BJ (cell line): ENCODE measurements at regions not wholly inside any gene's neighbourhood (a gene's known extent, or its start where the extent isn't known, plus 50 kb on each side); places are given as distances from the start of the nearest gene placed in this dataset.
"Not testable (repeated sequence)": the region's sequence is repeated elsewhere in the genome, so short reads cannot be mapped to it uniquely, and the experiment has no call there.

Source experiments
- CTCF ChIA-PET: fragments of 350-600 bp; formaldehyde crosslinking; extraction: SDS; loops from one replicate; lab custom pipeline; 2021; ENCODE audit warnings: antibody characterized with exemption, inconsistent platforms; lab: Yijun Ruan, JAX
- POLR2A ChIA-PET: fragments of 300-600 bp; sonication (Branson Sonifier 250); formaldehyde crosslinking; extraction: SDS; loops from one replicate; lab custom pipeline; 2021; ENCODE audit warnings: antibody characterized with exemption; lab: Charles Lee
- DNase-seq: peaks from one replicate; pipeline ENCODE4 v3.0.0-alpha.2; 2011; ENCODE audit warnings: low read depth
- H3K27me3 ChIP-seq: 2 replicates; pipeline ENCODE4 v1.6.0; 2011; ENCODE audit warnings: low read length; ENCODE audit not compliant: control insufficient read depth, insufficient read depth
- H3K36me3 ChIP-seq: 2 replicates; pipeline ENCODE4 v1.5.1; 2011; ENCODE audit warnings: low read length; ENCODE audit not compliant: control insufficient read depth, insufficient read depth
- H3K4me3 ChIP-seq: 2 replicates; pipeline ENCODE4 v1.5.1; 2011; ENCODE audit warnings: low read depth, mild to moderate bottlenecking, control low read depth, low read length
- TF ChIP-seq, protein P1 (sequence below): IDR thresholded peaks from 2 replicates; pipeline ENCODE4 v1.5.1; 2011; ENCODE audit warnings: low read depth, mild to moderate bottlenecking, control low read depth, inconsistent platforms, low read length, moderate library complexity; ENCODE audit not compliant: insufficient read depth

DNA sequence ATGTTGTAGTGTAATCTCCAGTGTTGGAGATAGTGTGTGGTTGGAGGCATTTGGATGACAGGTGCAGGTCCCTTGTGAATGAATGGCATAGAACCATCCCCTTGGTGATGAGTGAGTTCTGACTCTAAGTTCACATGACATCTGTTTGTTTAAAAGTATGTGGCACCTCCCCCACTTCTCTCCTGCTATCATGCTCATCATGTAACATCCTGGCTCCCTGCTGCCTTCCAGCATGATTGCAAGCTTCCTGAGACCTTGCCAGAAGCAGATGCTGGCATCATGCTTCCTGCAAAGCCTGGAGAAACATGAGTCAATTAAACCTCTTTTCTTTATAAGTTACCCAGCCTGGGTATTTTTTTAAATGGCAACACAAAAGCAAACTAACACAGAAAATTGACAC is 499.0 kb upstream of the SEMA3D start:
- POLR2A ChIA-PET: no interaction called here
- DNase-seq: no peak
- TF ChIP-seq, protein P1, sequence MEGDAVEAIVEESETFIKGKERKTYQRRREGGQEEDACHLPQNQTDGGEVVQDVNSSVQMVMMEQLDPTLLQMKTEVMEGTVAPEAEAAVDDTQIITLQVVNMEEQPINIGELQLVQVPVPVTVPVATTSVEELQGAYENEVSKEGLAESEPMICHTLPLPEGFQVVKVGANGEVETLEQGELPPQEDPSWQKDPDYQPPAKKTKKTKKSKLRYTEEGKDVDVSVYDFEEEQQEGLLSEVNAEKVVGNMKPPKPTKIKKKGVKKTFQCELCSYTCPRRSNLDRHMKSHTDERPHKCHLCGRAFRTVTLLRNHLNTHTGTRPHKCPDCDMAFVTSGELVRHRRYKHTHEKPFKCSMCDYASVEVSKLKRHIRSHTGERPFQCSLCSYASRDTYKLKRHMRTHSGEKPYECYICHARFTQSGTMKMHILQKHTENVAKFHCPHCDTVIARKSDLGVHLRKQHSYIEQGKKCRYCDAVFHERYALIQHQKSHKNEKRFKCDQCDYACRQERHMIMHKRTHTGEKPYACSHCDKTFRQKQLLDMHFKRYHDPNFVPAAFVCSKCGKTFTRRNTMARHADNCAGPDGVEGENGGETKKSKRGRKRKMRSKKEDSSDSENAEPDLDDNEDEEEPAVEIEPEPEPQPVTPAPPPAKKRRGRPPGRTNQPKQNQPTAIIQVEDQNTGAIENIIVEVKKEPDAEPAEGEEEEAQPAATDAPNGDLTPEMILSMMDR: no peak
- no peaks in the 10 kb centered on the region for H3K36me3 ChIP-seq
- CTCF ChIA-PET: no interaction called here
- no peaks in the 10 kb centered on the region for H3K27me3 ChIP-seq
- H3K4me3 ChIP-seq: no peak overlapping the region

DNA sequence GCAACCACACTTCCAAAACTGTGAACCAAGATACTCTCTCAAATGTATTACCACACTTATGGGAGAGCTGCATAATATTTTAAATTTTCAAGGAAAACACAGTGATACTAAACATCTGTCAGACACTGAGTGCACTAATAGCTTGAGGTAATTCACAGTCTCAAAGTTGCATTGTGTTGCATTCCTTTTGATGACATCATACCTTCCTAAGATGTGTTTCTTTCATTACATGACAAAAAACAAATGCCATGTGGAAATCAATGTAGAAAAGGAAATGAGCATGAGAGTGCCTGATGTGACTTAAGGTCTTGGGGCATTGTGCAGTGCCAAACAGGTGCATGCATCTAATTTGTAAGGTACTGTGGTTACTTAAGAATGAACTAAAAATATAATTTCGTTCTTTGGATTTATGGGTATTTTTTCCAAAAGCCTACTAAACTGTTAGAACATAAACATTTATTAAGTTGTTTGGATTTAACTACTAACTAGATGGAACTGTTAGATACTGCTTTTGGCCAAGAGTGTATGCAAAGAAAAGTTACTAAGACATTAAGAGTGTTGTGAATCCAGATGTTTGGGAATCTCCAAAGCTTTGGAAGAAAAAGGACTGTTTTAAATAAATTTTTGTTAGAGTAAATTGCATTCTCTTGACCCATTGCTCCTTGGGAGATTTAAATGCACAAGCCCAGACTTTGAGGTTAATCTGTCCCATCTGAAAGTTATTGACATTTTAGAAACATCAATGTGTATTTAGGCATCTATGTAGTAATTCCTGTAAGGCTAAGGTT is 496.2 kb upstream of the SEMA3D start:
- no peak for DNase-seq
- Histone ChIP-seq H3K27me3 (no peaks in the 10 kb centered on the region), H3K4me3 (no peak overlapping the region), H3K36me3 (no peaks in the 10 kb centered on the region)
- TF ChIP-seq, protein P1: no peak
- ChIA-PET CTCF (no interaction called here), POLR2A (no interaction called here)

DNA sequence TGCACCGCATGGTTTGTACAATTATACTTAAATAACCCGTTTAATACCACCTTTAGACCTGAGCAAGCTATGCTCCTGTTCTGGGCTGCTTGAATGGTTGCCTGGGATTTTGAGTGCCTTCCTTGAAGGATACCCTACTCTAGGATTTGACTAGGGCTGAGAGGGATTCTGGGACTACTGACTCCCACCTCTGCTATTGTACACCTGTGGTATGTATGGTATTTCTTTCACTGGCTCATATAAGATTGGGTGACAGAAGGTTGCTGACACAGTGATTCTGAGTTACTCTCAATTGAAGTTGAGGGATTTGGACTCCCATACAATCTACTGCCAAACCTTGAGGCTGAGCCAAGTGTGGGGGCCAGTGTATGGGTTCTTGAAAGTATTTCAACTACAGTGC is 494.4 kb upstream of the SEMA3D start:
- CTCF ChIA-PET: no interaction called here

DNA sequence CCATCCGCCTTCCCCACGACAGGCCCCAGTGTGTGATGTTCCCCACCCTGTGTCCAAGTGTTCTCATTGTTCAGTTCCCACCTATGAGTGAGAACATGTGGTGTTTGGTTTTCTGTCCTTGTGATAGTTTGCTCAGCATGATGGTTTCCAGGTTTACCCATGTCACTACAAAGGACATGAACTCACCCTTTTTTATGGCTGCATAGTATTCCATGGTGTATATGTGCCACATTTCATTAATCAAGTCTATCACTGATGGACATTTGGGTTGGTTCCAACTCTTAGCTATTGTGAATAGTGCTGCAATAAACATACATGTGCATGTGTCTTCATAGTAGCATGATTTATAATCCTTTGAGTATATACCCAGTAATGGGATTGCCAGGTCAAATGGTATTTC is 488.2 kb upstream of the SEMA3D start:
- H3K4me3 ChIP-seq, H3K27me3 ChIP-seq, H3K36me3 ChIP-seq, DNase-seq, CTCF ChIA-PET, POLR2A ChIA-PET: not testable (repeated sequence)

More for the DNA sequence above, 494.4 kb upstream of the SEMA3D start:
- H3K4me3 ChIP-seq: no peak overlapping the region
- DNase-seq: no peak
- TF ChIP-seq, protein P1: no peak
- POLR2A ChIA-PET: no interaction called here
- no peaks in the 10 kb centered on the region for H3K27me3 ChIP-seq
- H3K36me3 ChIP-seq: no peaks in the 10 kb centered on the region

DNA sequence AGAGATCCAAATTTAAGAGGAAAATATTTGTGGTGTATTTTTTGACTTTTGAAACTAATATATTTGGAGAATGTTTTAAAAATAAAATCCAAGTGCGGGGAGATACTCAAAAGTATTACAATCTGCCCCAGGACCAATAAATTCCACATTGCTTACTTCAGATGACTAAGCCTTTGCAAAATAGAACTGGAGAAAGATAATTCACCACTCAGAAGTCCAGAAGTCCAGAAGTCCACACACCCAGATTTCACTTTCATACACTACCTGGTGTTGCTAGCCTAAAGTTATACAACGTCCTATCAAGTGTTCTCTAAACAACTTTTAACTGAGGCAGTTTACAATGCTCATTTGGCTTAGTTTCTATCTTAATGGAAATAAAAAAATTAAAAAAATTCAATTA is 487.0 kb upstream of the SEMA3D start:
- Histone ChIP-seq H3K4me3 (no peak overlapping the region), H3K36me3 (no peaks in the 10 kb centered on the region), H3K27me3 (no peaks in the 10 kb centered on the region)
- CTCF ChIA-PET: no interaction called here
- DNase-seq: no peak
- POLR2A ChIA-PET: no interaction called here
- TF ChIP-seq, protein P1: no peak

DNA sequence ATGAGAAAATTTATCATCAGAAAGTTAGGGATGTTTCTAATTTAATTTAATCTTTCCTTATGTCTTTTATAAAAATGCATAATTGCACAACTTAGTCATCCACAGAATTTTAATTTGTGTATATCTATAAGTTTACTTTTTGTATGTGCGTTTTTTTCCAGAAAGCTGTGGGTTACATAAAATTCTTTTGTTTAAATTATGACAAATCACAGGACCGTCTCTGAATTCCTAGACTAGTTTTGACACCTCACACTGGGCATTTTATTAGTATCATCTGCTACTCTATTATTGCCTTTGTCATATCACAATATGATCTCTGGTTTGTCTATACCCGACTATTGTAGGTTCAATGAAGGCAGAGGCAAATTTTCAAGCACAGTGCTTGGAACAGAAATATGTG is 482.4 kb upstream of the SEMA3D start:
- ChIA-PET POLR2A (no interaction called here), CTCF (no interaction called here)
- no peak for DNase-seq
- TF ChIP-seq, protein P1: no peak
- no peak overlapping the region for H3K4me3 ChIP-seq
- no peaks in the 10 kb centered on the region for H3K36me3 ChIP-seq
- no peaks in the 10 kb centered on the region for H3K27me3 ChIP-seq
